ENCODE measurements at regions not wholly inside any gene's neighbourhood (a gene's known extent, or its start where the extent isn't known, plus 50 kb on each side); places are given as distances from the start of the nearest gene placed in this dataset.

GRCh38 chr20:16984481-16984880 lies 236.3 kb downstream of the OTOR start:
- Histone ChIP-seq H2AFZ (ENCODE audit: low read depth) (no peak overlapping the region), H3K4me2 (no peak overlapping the region), H3K36me3 (ENCODE audit: insufficient read depth) (no peaks in the 10 kb centered on the region), H3K4me1 (ENCODE audit: low read depth, poor library complexity, severe bottlenecking) (no peaks in the 10 kb centered on the region), H3K27ac (no peak overlapping the region), H3K4me3 (IDR thresholded peaks at IDR 0.05; ENCODE audit: insufficient read depth, low read depth, low read length) (no peak overlapping the region), H4K20me1 (ENCODE audit: insufficient read depth) (no peaks in the 10 kb centered on the region), H3K79me2 (ENCODE audit: insufficient read depth, low read depth) (no peaks in the 10 kb centered on the region), H3K9ac (no peak overlapping the region), H3K27me3 (ENCODE audit: insufficient read depth, low read depth) (no peaks in the 10 kb centered on the region)
- TF ChIP-seq CTCF (conservative IDR thresholded peaks at IDR 0.05; ENCODE audit: low read depth, low read length): no peak

GRCh38 chr20:17003170-17003870 lies 223.5 kb upstream of the PCSK2 start:
- H3K79me2 ChIP-seq (ENCODE audit: insufficient read depth, low read depth): no peaks in the 10 kb centered on the region
- no peak overlapping the region for H3K9ac ChIP-seq
- no peaks in the 10 kb centered on the region for H4K20me1 ChIP-seq (ENCODE audit: insufficient read depth)
- TF ChIP-seq CTCF (conservative IDR thresholded peaks at IDR 0.05; ENCODE audit: low read depth, low read length): no peak
- no peak overlapping the region for H3K27ac ChIP-seq
- H3K4me3 ChIP-seq (IDR thresholded peaks at IDR 0.05; ENCODE audit: insufficient read depth, low read depth, low read length): no peak overlapping the region
- H3K27me3 ChIP-seq (ENCODE audit: insufficient read depth, low read depth): no peaks in the 10 kb centered on the region
- H3K4me1 ChIP-seq (ENCODE audit: low read depth, poor library complexity, severe bottlenecking): no peaks in the 10 kb centered on the region
- no peak overlapping the region for H3K4me2 ChIP-seq
- no peaks in the 10 kb centered on the region for H3K36me3 ChIP-seq (ENCODE audit: insufficient read depth)
- H2AFZ ChIP-seq (ENCODE audit: low read depth): no peak overlapping the region

DNA sequence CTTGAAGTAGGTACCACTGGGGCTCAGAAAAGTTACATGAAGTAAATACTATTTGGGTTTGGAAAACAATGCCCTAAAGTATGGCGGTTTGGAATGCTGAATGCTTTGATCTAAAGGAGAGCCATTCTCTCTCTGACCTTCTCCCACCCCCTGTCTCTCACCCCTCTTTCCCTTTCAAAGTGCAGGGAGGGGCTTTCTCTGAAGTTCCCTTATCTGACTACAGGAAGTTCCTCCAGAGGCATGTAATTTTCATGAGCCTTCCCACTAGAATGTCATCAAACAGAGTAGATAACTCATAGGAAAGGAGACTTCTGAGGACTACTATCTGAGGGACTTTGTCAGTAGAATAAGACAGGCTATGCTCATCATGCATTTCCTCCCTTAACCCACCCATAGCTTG lies 216.7 kb upstream of the PCSK2 start:
- H3K4me1 ChIP-seq (ENCODE audit: low read depth, poor library complexity, severe bottlenecking): no peaks in the 10 kb centered on the region
- H3K79me2 ChIP-seq (ENCODE audit: insufficient read depth, low read depth): no peaks in the 10 kb centered on the region
- no peak overlapping the region for H3K27ac ChIP-seq
- H3K4me2 ChIP-seq: no peak overlapping the region
- no peaks in the 10 kb centered on the region for H3K36me3 ChIP-seq (ENCODE audit: insufficient read depth)
- H2AFZ ChIP-seq (ENCODE audit: low read depth): no peak overlapping the region
- no peak overlapping the region for H3K4me3 ChIP-seq (IDR thresholded peaks at IDR 0.05; ENCODE audit: insufficient read depth, low read depth, low read length)
- no peak overlapping the region for H3K9ac ChIP-seq
- H4K20me1 ChIP-seq (ENCODE audit: insufficient read depth): no peaks in the 10 kb centered on the region
- no peaks in the 10 kb centered on the region for H3K27me3 ChIP-seq (ENCODE audit: insufficient read depth, low read depth)
- TF ChIP-seq CTCF (conservative IDR thresholded peaks at IDR 0.05; ENCODE audit: low read depth, low read length): no peak

DNA sequence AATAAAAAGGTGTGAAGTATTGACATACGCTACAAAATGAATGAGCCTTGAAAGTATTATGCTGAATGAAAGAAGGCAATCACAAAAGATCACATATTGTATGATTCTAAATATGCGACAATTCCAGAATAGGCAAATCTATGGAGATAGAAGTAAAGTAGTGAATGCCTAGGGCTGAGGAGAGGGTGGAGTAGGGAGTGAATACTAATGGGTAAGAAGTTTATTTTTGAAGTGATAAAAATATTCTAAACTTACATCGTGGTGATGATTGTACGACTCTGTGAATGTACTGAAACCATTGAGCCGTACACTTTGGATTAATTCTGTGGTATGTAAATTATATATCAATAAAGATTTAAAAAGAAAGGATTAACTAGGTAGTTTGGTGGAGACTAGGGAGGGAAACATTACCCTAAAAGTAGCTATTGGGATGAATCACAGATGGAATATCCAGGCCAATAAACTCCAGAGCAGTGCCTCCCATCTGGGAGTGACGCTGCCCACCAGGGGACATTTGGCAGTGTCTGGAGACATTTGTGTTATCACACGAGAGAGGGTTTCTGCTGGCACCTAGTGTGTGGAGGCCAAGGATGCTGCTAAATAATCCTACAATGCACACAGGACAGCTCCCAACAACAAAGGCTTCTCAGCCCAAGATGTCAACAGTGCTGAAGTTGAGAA lies 214.2 kb upstream of the PCSK2 start:
- H3K27me3 ChIP-seq (ENCODE audit: insufficient read depth, low read depth): no peaks in the 10 kb centered on the region
- no peaks in the 10 kb centered on the region for H3K4me1 ChIP-seq (ENCODE audit: low read depth, poor library complexity, severe bottlenecking)
- H3K27ac ChIP-seq: no peak overlapping the region
- H3K4me2 ChIP-seq: no peak overlapping the region
- no peak overlapping the region for H3K9ac ChIP-seq
- no peak overlapping the region for H3K4me3 ChIP-seq (IDR thresholded peaks at IDR 0.05; ENCODE audit: insufficient read depth, low read depth, low read length)
- H3K36me3 ChIP-seq (ENCODE audit: insufficient read depth): no peaks in the 10 kb centered on the region
- H2AFZ ChIP-seq (ENCODE audit: low read depth): no peak overlapping the region
- H3K79me2 ChIP-seq (ENCODE audit: insufficient read depth, low read depth): no peaks in the 10 kb centered on the region
- TF ChIP-seq CTCF (conservative IDR thresholded peaks at IDR 0.05; ENCODE audit: low read depth, low read length): no peak
- H4K20me1 ChIP-seq (ENCODE audit: insufficient read depth): no peaks in the 10 kb centered on the region
